ENCODE measurements at regions not wholly inside any gene's neighbourhood (a gene's known extent, or its start where the extent isn't known, plus 50 kb on each side); places are given as distances from the start of the nearest gene placed in this dataset.

- Histone ChIP-seq H3K9me3 (ENCODE audit: low read depth) (no peaks in the 10 kb centered on the region), H3K4me1 (ENCODE audit: insufficient read depth) (no peaks in the 10 kb centered on the region), H3K27ac (no peak overlapping the region), H3K4me2 (no peak overlapping the region), H3K9me2 (replicated peaks; ENCODE audit: insufficient read depth) (no peaks in the 10 kb centered on the region), H2AFZ (no peak overlapping the region), H3K27me3 (no peaks in the 10 kb centered on the region), H4K20me1 (ENCODE audit: insufficient read depth, poor library complexity, severe bottlenecking) (no peaks in the 10 kb centered on the region), H3K79me2 (no peaks in the 10 kb centered on the region), H3K4me3 (no peak overlapping the region), H3K36me3 (replicated peaks; ENCODE audit: insufficient read depth, low read depth) (no peaks in the 10 kb centered on the region)
- TF ChIP-seq EZH2 (IDR thresholded peaks at IDR 0.05; ENCODE audit: borderline replicate concordance) (no peak), EZH2phosphoT487 (IDR thresholded peaks at IDR 0.05; ENCODE audit: low read depth, severe bottlenecking, unreplicated experiment) (no peak), CTCF (IDR thresholded peaks at IDR 0.05; ENCODE audit: poor library complexity) (no peak)
- no peak for DNase-seq (ENCODE audit: low spot score)
- WGBS (ENCODE audit: low lambda C conversion rate, missing lambda C conversion rate): 90% methylated on average over 6 of the region's 6 CpGs
These were observed 124.7 kb downstream of the FOXL1 start for GRCh38 chr16:86702824-86703588.

- TF ChIP-seq EZH2phosphoT487 (IDR thresholded peaks at IDR 0.05; ENCODE audit: low read depth, severe bottlenecking, unreplicated experiment) (no peak), EZH2 (IDR thresholded peaks at IDR 0.05; ENCODE audit: borderline replicate concordance) (no peak), CTCF (IDR thresholded peaks at IDR 0.05; ENCODE audit: poor library complexity) (no peak)
- H3K4me1 ChIP-seq (ENCODE audit: insufficient read depth): no peaks in the 10 kb centered on the region
- H3K4me3 ChIP-seq: no peak overlapping the region
- H3K27ac ChIP-seq: no peak overlapping the region
- H3K36me3 ChIP-seq (replicated peaks; ENCODE audit: insufficient read depth, low read depth): no peaks in the 10 kb centered on the region
- H3K9me2 ChIP-seq (replicated peaks; ENCODE audit: insufficient read depth): no peaks in the 10 kb centered on the region
- no peak overlapping the region for H3K4me2 ChIP-seq
- WGBS (ENCODE audit: low lambda C conversion rate, missing lambda C conversion rate): 89% methylated on average over 8 of the region's 8 CpGs
- H3K27me3 ChIP-seq: no peaks in the 10 kb centered on the region
- no peak for DNase-seq (ENCODE audit: low spot score)
- H3K9me3 ChIP-seq (ENCODE audit: low read depth): no peaks in the 10 kb centered on the region
- no peaks in the 10 kb centered on the region for H3K79me2 ChIP-seq
- no peaks in the 10 kb centered on the region for H4K20me1 ChIP-seq (ENCODE audit: insufficient read depth, poor library complexity, severe bottlenecking)
- no peak overlapping the region for H2AFZ ChIP-seq
These were observed 126.2 kb downstream of the FOXL1 start for GRCh38 chr16:86704516-86704915.

GRCh38 chr16:86706726-86707125, 128.4 kb downstream of the FOXL1 start:
- Histone ChIP-seq H3K27ac (no peak overlapping the region), H3K9me3 (ENCODE audit: low read depth) (no peaks in the 10 kb centered on the region), H3K27me3 (no peaks in the 10 kb centered on the region), H3K36me3 (replicated peaks; ENCODE audit: insufficient read depth, low read depth) (no peaks in the 10 kb centered on the region), H3K9me2 (replicated peaks; ENCODE audit: insufficient read depth) (no peaks in the 10 kb centered on the region), H3K4me3 (no peak overlapping the region), H2AFZ (no peak overlapping the region), H3K79me2 (no peaks in the 10 kb centered on the region), H3K4me1 (ENCODE audit: insufficient read depth) (no peaks in the 10 kb centered on the region), H3K4me2 (no peak overlapping the region), H4K20me1 (ENCODE audit: insufficient read depth, poor library complexity, severe bottlenecking) (no peaks in the 10 kb centered on the region)
- 93% methylated on average over 7 of the region's 7 CpGs for WGBS (ENCODE audit: low lambda C conversion rate, missing lambda C conversion rate)
- DNase-seq (ENCODE audit: low spot score): no peak
- TF ChIP-seq EZH2 (IDR thresholded peaks at IDR 0.05; ENCODE audit: borderline replicate concordance) (no peak), EZH2phosphoT487 (IDR thresholded peaks at IDR 0.05; ENCODE audit: low read depth, severe bottlenecking, unreplicated experiment) (no peak), CTCF (IDR thresholded peaks at IDR 0.05; ENCODE audit: poor library complexity) (no peak)

All from hepatocyte (in vitro differentiated cells).